ENCODE measurements at regions not wholly inside any gene's neighbourhood (a gene's known extent, or its start where the extent isn't known, plus 50 kb on each side); places are given as distances from the start of the nearest gene placed in this dataset.

- no peaks in the 10 kb centered on the region for H3K9me3 ChIP-seq
- intact Hi-C loops (cut with DNase I): no loop called here
- H3K27ac ChIP-seq: no peak overlapping the region
- TF ChIP-seq CTCF (IDR thresholded peaks at IDR 0.05) (no peak), POLR2A (IDR thresholded peaks at IDR 0.05) (no peak), POLR2AphosphoS5 (IDR thresholded peaks at IDR 0.05) (no peak)
- no peaks in the 10 kb centered on the region for H3K27me3 ChIP-seq (replicated peaks; ENCODE audit: insufficient read depth)
- 91% methylated on average over 1 of the region's 1 CpG for WGBS
- no peak for DNase-seq (ENCODE audit: low spot score)
- H3K4me3 ChIP-seq: no peak overlapping the region
- H3K4me1 ChIP-seq (replicated peaks): no peaks in the 10 kb centered on the region
- no peaks in the 10 kb centered on the region for H3K36me3 ChIP-seq
Observed at GRCh38 chr3:117248153-117248552, 538.6 kb downstream of the TUSC7 start.

GRCh38 chr3:117252208-117252607 lies 542.6 kb downstream of the TUSC7 start:
- no peak for DNase-seq (ENCODE audit: low spot score)
- TF ChIP-seq CTCF (IDR thresholded peaks at IDR 0.05) (no peak), POLR2AphosphoS5 (IDR thresholded peaks at IDR 0.05) (no peak), POLR2A (IDR thresholded peaks at IDR 0.05) (no peak)

GRCh38 chr3:117252651-117253050 lies 543.1 kb downstream of the TUSC7 start:
- H3K4me1 ChIP-seq (replicated peaks): no peaks in the 10 kb centered on the region
- no peaks in the 10 kb centered on the region for H3K9me3 ChIP-seq
- intact Hi-C loops (cut with DNase I): no loop called here
- H3K27me3 ChIP-seq (replicated peaks; ENCODE audit: insufficient read depth): no peaks in the 10 kb centered on the region
- no peak overlapping the region for H3K27ac ChIP-seq
- no peaks in the 10 kb centered on the region for H3K36me3 ChIP-seq
- TF ChIP-seq POLR2AphosphoS5 (IDR thresholded peaks at IDR 0.05) (no peak), POLR2A (IDR thresholded peaks at IDR 0.05) (no peak), CTCF (IDR thresholded peaks at IDR 0.05) (no peak)
- no peak for DNase-seq (ENCODE audit: low spot score)
- H3K4me3 ChIP-seq: no peak overlapping the region

More at GRCh38 chr3:117252208-117252607, 542.6 kb downstream of the TUSC7 start:
- H3K27ac ChIP-seq: no peak overlapping the region
- H3K4me3 ChIP-seq: no peak overlapping the region
- no peaks in the 10 kb centered on the region for H3K36me3 ChIP-seq
- 42% methylated on average over 2 of the region's 2 CpGs for WGBS
- no peaks in the 10 kb centered on the region for H3K4me1 ChIP-seq (replicated peaks)
- H3K9me3 ChIP-seq: no peaks in the 10 kb centered on the region
- H3K27me3 ChIP-seq (replicated peaks; ENCODE audit: insufficient read depth): no peaks in the 10 kb centered on the region
- intact Hi-C loops (cut with DNase I): no loop called here

GRCh38 chr3:117253636-117254035 lies 544.1 kb downstream of the TUSC7 start:
- intact Hi-C loops (cut with DNase I): no loop called here
- no peak for DNase-seq (ENCODE audit: low spot score)
- Histone ChIP-seq H3K27me3 (replicated peaks; ENCODE audit: insufficient read depth) (no peaks in the 10 kb centered on the region), H3K4me1 (replicated peaks) (no peaks in the 10 kb centered on the region), H3K36me3 (no peaks in the 10 kb centered on the region), H3K9me3 (no peaks in the 10 kb centered on the region), H3K27ac (no peak overlapping the region), H3K4me3 (no peak overlapping the region)
- TF ChIP-seq CTCF (IDR thresholded peaks at IDR 0.05) (no peak), POLR2A (IDR thresholded peaks at IDR 0.05) (no peak), POLR2AphosphoS5 (IDR thresholded peaks at IDR 0.05) (no peak)
- WGBS: 25% methylated on average over 2 of the region's 2 CpGs

- no peaks in the 10 kb centered on the region for H3K4me1 ChIP-seq (replicated peaks)
- intact Hi-C loops (cut with DNase I): no loop called here
- WGBS: 97% methylated on average over 3 of the region's 3 CpGs
- no peaks in the 10 kb centered on the region for H3K36me3 ChIP-seq
- no peak for DNase-seq (ENCODE audit: low spot score)
- no peak overlapping the region for H3K4me3 ChIP-seq
- no peaks in the 10 kb centered on the region for H3K9me3 ChIP-seq
- H3K27ac ChIP-seq: no peak overlapping the region
- H3K27me3 ChIP-seq (replicated peaks; ENCODE audit: insufficient read depth): no peaks in the 10 kb centered on the region
- TF ChIP-seq POLR2AphosphoS5 (IDR thresholded peaks at IDR 0.05) (no peak), POLR2A (IDR thresholded peaks at IDR 0.05) (no peak), CTCF (IDR thresholded peaks at IDR 0.05) (no peak)
Observed at GRCh38 chr3:117254985-117255384, 545.4 kb downstream of the TUSC7 start.

Data from prostate gland (tissue), 2 donors.